Cerebellar cortex (tissue), 1 donor: ENCODE measurements at regions not wholly inside any gene's neighbourhood (a gene's known extent, or its start where the extent isn't known, plus 50 kb on each side); places are given as distances from the start of the nearest gene placed in this dataset.
"Not testable (repeated sequence)": the region's sequence is repeated elsewhere in the genome, so short reads cannot be mapped to it uniquely, and the experiment has no call there.

ENCODE experiments used
- DNase-seq: peaks from one replicate; pipeline ENCODE4 v3.0.0-alpha.2; 2015; ENCODE audit warnings: low spot score

GRCh38 chr11:81278991-81279390 is 1454.7 kb downstream of the FAM181B start:
- DNase-seq: no peak

GRCh38 chr11:81270686-81271085 is 1463.0 kb downstream of the FAM181B start:
- DNase-seq: no peak

- no peak for DNase-seq
Measured at GRCh38 chr11:81267246-81267645, 1466.4 kb downstream of the FAM181B start.

- DNase-seq: no peak
Measured at GRCh38 chr11:81259471-81259870, 1474.2 kb downstream of the FAM181B start.

- no peak for DNase-seq
Measured at GRCh38 chr11:81255895-81256294, 1477.8 kb downstream of the FAM181B start.

GRCh38 chr11:81253244-81253643 is 1480.4 kb downstream of the FAM181B start:
- no peak for DNase-seq

GRCh38 chr11:81246941-81247340 is 1486.7 kb downstream of the FAM181B start:
- no peak for DNase-seq

GRCh38 chr11:81245791-81246190 is 1487.9 kb downstream of the FAM181B start:
- DNase-seq: no peak

GRCh38 chr11:81241672-81242275 is 1491.9 kb downstream of the FAM181B start:
- DNase-seq: no peak

GRCh38 chr11:81237139-81237538 is 1496.5 kb downstream of the FAM181B start:
- peak; percentile 31 for DNase-seq

- DNase-seq: not testable (repeated sequence)
Measured at GRCh38 chr11:81227409-81227808, 1506.3 kb downstream of the FAM181B start.

GRCh38 chr11:81224396-81224795 is 1509.3 kb downstream of the FAM181B start:
- DNase-seq: no peak

- no peak for DNase-seq
Measured at GRCh38 chr11:81222491-81222890, 1511.2 kb downstream of the FAM181B start.

GRCh38 chr11:81220146-81220895 is 1513.3 kb downstream of the FAM181B start:
- no peak for DNase-seq

- DNase-seq: no peak
Measured at GRCh38 chr11:81219661-81220060, 1514.0 kb downstream of the FAM181B start.

GRCh38 chr11:81218440-81218839 is 1515.2 kb downstream of the FAM181B start:
- DNase-seq: no peak

- no peak for DNase-seq
Measured at GRCh38 chr11:81211050-81211449, 1522.6 kb downstream of the FAM181B start.

GRCh38 chr11:81207421-81208054 is 1526.1 kb downstream of the FAM181B start:
- no peak for DNase-seq

- DNase-seq: no peak
Measured at GRCh38 chr11:81203876-81204275, 1529.8 kb downstream of the FAM181B start.

- DNase-seq: no peak
Measured at GRCh38 chr11:81197396-81197795, 1536.3 kb downstream of the FAM181B start.

- no peak for DNase-seq
Measured at GRCh38 chr11:81192516-81192915, 1541.1 kb downstream of the FAM181B start.

- DNase-seq: no peak
Measured at GRCh38 chr11:81190546-81190945, 1543.1 kb downstream of the FAM181B start.

GRCh38 chr11:81187033-81187432 is 1546.6 kb downstream of the FAM181B start:
- DNase-seq: not testable (repeated sequence)
